ENCODE measurements at regions not wholly inside any gene's neighbourhood (a gene's known extent, or its start where the extent isn't known, plus 50 kb on each side); places are given as distances from the start of the nearest gene placed in this dataset.
"Not testable (repeated sequence)": the region's sequence is repeated elsewhere in the genome, so short reads cannot be mapped to it uniquely, and the experiment has no call there.

DNA sequence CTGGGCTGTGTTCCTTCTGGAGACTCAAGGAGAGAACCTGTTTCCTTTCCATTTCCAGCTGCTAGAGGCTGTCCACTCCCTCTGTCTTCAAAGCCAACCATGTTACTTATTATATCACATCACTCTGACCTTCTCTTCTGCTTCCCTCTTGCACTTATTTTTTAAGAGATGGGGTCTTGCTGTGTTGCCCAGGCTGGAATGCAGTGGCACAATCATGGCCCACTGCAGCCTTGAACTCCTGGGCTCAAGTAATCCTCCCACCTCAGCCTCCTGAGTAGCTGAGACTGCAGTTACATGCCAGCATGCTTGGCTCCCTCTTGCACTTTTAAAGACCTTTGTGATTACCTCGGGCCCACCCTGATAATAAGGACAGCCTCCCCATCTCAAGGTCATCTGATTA, 160.0 kb upstream of the DTNBP1 start:
- TF ChIP-seq, protein P1, sequence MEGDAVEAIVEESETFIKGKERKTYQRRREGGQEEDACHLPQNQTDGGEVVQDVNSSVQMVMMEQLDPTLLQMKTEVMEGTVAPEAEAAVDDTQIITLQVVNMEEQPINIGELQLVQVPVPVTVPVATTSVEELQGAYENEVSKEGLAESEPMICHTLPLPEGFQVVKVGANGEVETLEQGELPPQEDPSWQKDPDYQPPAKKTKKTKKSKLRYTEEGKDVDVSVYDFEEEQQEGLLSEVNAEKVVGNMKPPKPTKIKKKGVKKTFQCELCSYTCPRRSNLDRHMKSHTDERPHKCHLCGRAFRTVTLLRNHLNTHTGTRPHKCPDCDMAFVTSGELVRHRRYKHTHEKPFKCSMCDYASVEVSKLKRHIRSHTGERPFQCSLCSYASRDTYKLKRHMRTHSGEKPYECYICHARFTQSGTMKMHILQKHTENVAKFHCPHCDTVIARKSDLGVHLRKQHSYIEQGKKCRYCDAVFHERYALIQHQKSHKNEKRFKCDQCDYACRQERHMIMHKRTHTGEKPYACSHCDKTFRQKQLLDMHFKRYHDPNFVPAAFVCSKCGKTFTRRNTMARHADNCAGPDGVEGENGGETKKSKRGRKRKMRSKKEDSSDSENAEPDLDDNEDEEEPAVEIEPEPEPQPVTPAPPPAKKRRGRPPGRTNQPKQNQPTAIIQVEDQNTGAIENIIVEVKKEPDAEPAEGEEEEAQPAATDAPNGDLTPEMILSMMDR (IDR thresholded peaks at IDR 0.05), result no peak
- ATAC-seq (ENCODE audit: low FRiP score), result no peak
- DNase-seq (ENCODE audit: low spot score), result no peak

DNA sequence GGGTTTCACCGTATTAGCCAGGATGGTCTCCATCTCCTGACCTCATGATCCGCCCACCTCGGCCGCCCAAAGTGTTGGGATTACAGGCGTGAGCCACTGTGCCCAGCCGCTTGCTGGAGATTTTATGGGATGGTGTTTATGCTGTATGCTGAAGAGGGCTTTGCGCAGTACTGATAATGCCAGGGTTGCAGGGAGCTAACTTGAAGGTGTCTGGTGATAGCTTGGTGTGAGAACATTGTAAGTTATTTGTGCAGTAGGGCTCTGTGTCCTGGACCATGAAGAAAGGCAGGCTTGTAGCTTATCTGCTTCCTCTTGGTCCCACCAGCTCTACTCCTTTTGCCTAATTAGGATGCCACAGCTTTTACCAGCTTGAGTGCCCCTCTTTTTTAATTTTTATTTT, 157.0 kb upstream of the DTNBP1 start:
- ATAC-seq (ENCODE audit: low FRiP score) (no peak), DNase-seq (ENCODE audit: low spot score) (no peak)
- TF ChIP-seq, protein P1 (IDR thresholded peaks at IDR 0.05), result no peak

DNA sequence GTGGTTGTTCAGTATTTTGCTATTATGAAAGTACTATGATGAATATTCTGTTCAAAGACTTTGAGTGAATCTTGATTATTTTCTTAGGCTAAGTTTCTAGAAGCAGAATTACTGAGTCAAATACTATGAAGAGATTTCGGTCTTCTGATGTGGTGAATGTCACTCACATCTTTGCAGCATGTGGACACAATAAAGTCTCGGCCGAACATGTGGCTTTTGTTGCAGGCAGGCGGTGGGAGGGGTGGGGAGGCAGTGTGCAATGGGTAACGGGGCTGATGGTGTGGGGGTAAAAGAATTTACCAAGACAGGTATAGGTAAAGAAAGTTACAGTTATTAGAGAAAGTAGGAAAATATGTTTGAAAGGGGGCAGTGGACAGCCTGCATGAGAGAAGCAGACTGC, 156.4 kb upstream of the DTNBP1 start:
- ATAC-seq (ENCODE audit: low FRiP score), result no peak
- TF ChIP-seq, protein P1 (IDR thresholded peaks at IDR 0.05), result no peak

DNA sequence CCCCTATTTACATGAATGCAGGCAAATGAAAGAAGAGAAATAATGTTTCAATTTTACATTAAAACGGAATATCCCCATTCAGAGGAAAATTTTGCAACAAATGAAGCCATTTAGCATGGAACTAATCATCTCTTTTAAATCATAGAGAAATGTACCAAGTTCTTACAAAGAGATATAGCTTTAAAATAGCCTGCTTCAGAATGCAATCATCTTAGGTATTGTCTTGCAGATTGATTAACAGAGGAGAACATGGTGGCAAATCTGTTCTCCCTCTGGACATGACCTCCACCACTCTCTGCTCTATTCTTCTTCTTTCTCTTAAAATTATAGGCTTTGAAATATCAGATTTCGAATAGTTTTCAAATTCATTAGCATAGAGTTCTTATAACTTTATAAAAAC, 155.7 kb upstream of the DTNBP1 start:
- ATAC-seq (ENCODE audit: low FRiP score) (no peak), DNase-seq (ENCODE audit: low spot score) (no peak)
- TF ChIP-seq, protein P1 (IDR thresholded peaks at IDR 0.05), result no peak

More for the DNA sequence above, 156.4 kb upstream of the DTNBP1 start:
- no peak for DNase-seq (ENCODE audit: low spot score)

DNA sequence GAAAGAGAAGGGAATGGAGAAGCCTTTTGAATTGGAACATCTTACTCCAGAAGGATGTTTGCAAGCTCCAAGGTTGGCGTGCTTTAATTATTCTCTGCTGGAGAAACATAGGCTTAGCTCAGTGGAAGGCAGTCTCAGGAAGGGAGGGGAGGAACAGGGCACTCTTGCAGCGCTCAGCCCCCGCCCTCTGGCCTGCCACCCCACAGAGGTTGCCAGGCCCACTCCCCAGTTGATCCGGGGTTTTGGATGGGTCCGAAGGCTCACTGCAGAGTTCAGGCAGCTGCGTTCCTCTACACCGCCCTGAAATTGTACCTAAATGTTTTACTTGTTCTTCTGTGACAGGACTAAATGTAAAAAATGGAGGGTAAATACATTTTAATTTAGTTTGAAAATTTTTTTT, 155.2 kb upstream of the DTNBP1 start:
- DNase-seq (ENCODE audit: low spot score), result no peak
- ATAC-seq (ENCODE audit: low FRiP score), result no peak
- TF ChIP-seq, protein P1 (IDR thresholded peaks at IDR 0.05), result no peak

DNA sequence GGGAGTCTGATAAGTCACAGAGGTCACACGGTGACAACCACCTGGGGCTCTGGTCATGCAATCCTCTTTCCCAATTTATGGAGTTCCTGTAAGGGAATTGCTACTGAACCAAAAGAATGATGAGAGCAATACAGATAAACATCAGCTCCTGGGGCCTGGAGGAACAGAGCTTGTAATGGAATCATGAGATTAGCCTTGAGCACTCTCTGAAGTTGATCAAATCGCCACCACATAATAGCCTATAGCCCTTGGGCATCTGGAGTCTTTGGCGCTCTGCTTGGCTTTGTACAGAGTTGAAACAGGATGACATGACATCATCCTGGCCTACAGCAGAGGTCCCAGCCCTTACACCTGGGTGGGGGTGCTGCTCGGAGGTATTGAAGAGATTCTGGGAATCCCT, 154.3 kb upstream of the DTNBP1 start:
- TF ChIP-seq, protein P1 (IDR thresholded peaks at IDR 0.05), result no peak
- DNase-seq (ENCODE audit: low spot score) (no peak), ATAC-seq (ENCODE audit: low FRiP score) (no peak)

DNA sequence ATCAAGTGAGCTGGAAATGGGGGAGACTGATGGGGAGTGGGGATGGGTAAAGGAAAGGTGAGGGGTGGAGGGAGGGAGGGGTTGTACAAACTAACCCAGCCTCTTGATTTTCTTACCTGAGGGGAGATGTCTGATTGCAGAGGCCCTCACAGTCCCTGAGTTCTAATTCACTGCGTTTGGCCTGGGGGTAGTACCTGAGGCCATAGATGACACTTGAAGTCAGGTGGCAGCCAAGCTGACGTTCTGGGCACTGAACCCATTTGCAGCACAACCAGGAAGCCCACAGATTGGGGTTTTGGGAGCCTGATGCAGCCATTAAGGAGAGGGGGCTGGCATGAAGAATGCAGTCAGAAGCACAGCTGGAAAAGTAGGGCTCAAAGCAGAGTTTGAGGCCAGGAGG, 153.8 kb upstream of the DTNBP1 start:
- no peak for DNase-seq (ENCODE audit: low spot score)
- TF ChIP-seq, protein P1 (IDR thresholded peaks at IDR 0.05), result no peak
- ATAC-seq (ENCODE audit: low FRiP score), result no peak

DNA sequence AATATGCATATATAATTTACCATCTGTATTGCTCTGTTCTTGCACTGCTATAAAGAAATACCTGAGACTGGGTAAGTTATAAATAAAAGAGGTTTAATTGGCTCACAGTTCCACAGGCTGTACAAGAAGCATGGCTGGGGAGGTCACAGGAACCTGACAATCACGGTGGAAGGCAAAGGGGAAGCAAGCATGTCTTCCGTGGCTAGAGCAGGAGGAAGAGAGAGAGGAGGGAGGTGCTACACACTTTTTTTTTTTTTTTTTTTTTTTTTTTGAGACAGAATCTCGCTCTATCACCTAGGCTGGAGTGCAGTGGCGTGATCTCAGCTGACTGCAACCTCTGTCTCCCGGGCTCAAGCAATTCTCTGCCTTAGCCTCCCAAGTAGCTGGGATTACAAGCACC, 150.9 kb upstream of the DTNBP1 start:
- not testable (repeated sequence) for DNase-seq (ENCODE audit: low spot score); ATAC-seq (ENCODE audit: low FRiP score)
